Activated T-helper 1 cell treated with anti-CD3 and anti-CD28 coated beads, Interleukin-12 subunit alpha, Interleukin-12 subunit beta, Interleukin-2, Interleukin-4 antibody, amounts not matched to agents 30 ng/mL and 10 ng/mL and 1 ng/mL, durations not matched to agents 14 hours and 24 hours and 36 hours (primary cell): ENCODE measurements at regions not wholly inside any gene's neighbourhood (a gene's known extent, or its start where the extent isn't known, plus 50 kb on each side); places are given as distances from the start of the nearest gene placed in this dataset.

Experiments
- DNase-seq: peaks from one replicate; pipeline ENCODE4 v3.0.0; 2021; ENCODE audit warnings: low spot score
- H3K27ac Mint-ChIP-seq: one replicate; pipeline ENCODE4 v1.8.0; 2021; ENCODE audit warnings: mild to moderate bottlenecking, mixed read lengths
- H3K27me3 Mint-ChIP-seq: one replicate; pipeline ENCODE4 v1.8.0; 2022; ENCODE audit warnings: mild to moderate bottlenecking, moderate library complexity, mixed read lengths; ENCODE audit not compliant: insufficient read depth
- H3K36me3 Mint-ChIP-seq: one replicate; pipeline ENCODE4 v1.8.0; 2021; ENCODE audit warnings: low read depth, mixed read lengths
- H3K4me1 Mint-ChIP-seq: one replicate; pipeline ENCODE4 v1.8.0; 2021; ENCODE audit warnings: low read depth, mixed read lengths
- H3K4me3 Mint-ChIP-seq: one replicate; pipeline ENCODE4 v1.8.0; 2021; ENCODE audit warnings: mild to moderate bottlenecking, moderate library complexity, mixed read lengths
- H3K9me3 Mint-ChIP-seq: one replicate; pipeline ENCODE4 v1.8.0; 2021; ENCODE audit warnings: mixed read lengths
- intact Hi-C: fragments of 100-400 bp; cut with micrococcal nuclease; formaldehyde crosslinking; loops from one replicate; pipeline ENCODE4 v1.15.1; 2024

DNA sequence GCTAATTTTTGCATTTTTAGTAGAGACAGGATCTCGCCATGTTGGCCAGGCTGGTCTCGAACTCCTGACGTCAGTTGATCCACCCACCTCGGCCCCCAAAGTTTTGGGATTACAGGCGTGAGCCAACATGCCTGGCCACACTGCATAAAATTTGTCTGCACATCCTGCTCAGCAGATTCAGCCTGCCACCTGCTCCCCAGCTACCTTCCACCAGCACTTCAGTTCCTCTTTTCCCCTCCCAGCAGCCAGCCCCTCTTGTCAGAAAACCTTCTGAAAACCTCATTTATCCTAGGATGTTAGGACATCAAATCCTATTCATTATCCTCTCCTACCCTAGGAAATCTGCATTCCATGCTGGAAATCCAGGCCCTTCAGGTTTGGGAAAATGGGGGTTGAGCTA, 78.2 kb upstream of the CALM2 start:
- H3K36me3 Mint-ChIP-seq, result no peaks in the 10 kb centered on the region
- no peaks in the 10 kb centered on the region for H3K9me3 Mint-ChIP-seq

DNA sequence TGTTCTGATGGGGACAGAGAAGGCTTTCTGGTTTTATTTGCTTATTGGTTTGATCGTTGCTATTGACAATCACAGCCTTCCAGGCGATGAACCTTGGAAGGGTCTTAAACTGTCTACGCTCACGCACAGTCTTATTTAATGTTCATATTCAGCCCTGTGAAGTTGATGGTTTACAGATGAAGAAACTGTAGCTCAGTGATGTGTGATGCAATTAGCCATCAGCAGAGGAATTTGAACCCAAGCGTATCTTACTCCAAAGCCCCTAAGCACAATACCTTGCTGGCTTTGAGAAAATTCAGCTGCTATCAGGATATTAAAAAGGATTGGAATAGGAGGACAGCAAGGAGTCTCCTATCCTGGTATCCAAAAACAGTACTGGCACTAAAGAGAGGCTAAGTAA, 77.1 kb upstream of the CALM2 start:
- Mint-ChIP-seq H3K9me3 (no peaks in the 10 kb centered on the region), H3K4me3 (no peak overlapping the region), H3K36me3 (no peaks in the 10 kb centered on the region), H3K4me1 (no peaks in the 10 kb centered on the region), H3K27me3 (peaks cover 2% of the 10 kb centered on the region), H3K27ac (no peak overlapping the region)
- DNase-seq, result no peak
- intact Hi-C loops, result no loop called here

More for the DNA sequence above, 78.2 kb upstream of the CALM2 start:
- Mint-ChIP-seq H3K27ac (no peak overlapping the region), H3K4me1 (no peaks in the 10 kb centered on the region), H3K27me3 (peaks cover 4% of the 10 kb centered on the region), H3K4me3 (no peak overlapping the region)
- DNase-seq, result no peak
- intact Hi-C loops, result no loop called here

DNA sequence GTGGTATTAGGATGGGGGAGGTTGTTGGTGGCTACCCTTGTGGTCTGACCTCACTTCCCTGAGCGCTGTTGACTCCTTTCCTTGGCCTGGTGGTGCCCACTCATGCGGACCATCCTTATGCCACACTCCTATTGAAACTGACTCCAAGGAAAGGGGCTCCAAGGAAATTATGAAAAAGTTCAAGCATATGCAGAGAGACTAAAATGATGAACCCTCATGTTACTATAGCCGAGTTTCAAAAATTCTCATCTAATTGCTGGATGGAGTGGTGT, 75.0 kb upstream of the CALM2 start:
- no peaks in the 10 kb centered on the region for H3K36me3 Mint-ChIP-seq
- intact Hi-C loops, result no loop called here
- H3K4me3 Mint-ChIP-seq, result no peak overlapping the region
- no peak overlapping the region for H3K27ac Mint-ChIP-seq
- no peak for DNase-seq
- no peaks in the 10 kb centered on the region for H3K9me3 Mint-ChIP-seq
- H3K27me3 Mint-ChIP-seq, result peaks cover 2% of the 10 kb centered on the region
- H3K4me1 Mint-ChIP-seq, result no peaks in the 10 kb centered on the region

DNA sequence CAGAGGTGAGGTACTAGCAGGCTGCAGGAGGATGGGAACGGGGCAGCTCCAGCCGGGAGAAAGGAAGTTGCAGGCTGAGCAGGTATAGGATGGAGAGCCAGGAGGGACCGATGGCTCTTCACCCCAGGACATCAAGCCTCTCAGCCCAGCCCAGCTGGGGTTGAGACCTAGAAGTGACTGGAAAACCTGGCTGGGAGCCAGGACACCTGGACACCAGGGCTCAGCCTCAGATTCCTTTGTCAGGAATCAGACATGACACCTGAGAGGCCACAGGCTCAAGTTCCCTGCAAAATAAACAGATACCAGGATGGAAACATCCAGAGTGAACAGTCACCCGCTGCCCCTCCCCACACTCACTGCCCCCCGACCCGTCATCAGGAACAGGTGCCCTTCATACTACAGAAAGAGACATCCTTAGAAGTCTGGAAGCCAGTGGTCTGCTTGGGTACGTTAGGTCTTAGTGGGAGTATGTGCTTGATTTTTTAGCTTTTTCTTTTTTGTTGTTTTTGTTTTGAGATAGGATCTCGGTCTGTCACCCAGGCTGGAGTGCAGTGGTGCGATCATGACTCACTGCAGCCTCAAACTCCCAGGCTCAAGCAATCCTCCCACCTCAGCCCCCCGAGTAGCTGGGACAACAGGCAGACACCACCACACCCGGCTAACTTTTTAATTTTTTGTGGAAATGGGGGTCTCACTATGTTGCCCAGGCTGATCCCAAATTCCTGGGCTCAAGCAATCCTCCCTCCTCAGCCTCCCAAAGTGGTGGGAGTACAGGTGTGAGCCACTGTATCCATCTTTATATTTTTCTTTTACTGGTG, 74.5 kb upstream of the CALM2 start:
- H3K27me3 Mint-ChIP-seq, result peaks cover 2% of the 10 kb centered on the region
- intact Hi-C loops, result no loop called here
- DNase-seq, result no peak
- no peaks in the 10 kb centered on the region for H3K36me3 Mint-ChIP-seq
- no peak overlapping the region for H3K27ac Mint-ChIP-seq
- H3K9me3 Mint-ChIP-seq, result no peaks in the 10 kb centered on the region
- H3K4me3 Mint-ChIP-seq, result no peak overlapping the region
- no peaks in the 10 kb centered on the region for H3K4me1 Mint-ChIP-seq

DNA sequence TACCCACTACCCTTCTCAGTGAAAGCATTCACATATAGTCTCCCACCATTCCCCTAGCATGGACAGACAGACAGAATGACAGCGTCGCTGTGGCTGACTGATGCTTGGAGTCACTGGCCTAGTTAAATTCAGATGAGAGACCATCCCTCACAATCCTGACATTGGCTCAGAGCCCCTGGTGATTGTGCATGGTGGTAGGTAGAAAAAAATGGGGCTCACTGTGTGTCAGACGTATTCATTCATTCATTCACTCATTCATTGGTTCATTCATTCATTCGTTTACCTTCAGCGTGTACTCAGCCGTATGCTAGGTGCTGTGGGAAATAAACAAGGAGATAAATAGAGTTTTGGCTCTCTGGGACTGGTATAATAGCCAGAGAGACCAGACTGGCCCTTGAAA, 73.6 kb upstream of the CALM2 start:
- DNase-seq, result no peak
- no peak overlapping the region for H3K4me3 Mint-ChIP-seq
- no peaks in the 10 kb centered on the region for H3K4me1 Mint-ChIP-seq
- H3K27me3 Mint-ChIP-seq, result peaks cover 2% of the 10 kb centered on the region
- no peak overlapping the region for H3K27ac Mint-ChIP-seq
- intact Hi-C loops, result no loop called here
- H3K36me3 Mint-ChIP-seq, result no peaks in the 10 kb centered on the region
- H3K9me3 Mint-ChIP-seq, result no peaks in the 10 kb centered on the region

DNA sequence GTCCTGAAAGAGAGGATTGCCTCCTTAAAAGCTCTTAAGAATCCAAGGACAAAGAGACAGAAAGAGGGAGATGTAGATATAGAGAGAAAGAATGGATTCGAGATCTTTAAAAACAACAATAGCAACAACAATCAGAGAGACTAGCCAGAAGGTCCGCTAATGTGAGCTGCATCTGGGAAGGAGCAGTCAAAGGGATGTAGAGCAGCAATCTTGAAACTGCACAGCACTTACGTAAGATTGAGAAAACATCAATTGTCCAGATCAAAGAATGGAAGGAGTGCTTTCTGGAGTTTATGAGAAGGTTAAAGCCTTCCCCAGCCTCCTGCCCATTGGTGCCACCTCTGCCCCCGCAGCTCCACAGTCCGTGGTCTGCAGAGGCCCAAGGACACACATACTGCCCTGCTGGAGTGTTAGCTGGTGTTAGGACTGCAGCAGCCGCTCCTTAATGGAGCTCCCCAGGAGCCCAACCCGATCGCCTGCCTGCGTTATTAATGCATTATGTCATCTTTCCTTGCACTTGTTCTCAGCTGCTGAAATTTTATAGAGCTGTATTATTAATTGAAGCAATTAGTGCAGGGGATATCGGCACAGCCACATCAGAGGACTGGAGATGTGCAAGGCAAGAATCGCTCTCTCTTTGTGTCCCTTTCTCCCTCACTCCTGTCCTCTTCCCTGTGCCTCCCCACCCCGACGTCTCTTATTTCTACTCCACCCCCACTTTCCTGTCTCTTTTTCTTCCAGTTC, 73.0 kb upstream of the CALM2 start:
- intact Hi-C loops, result no loop called here
- Mint-ChIP-seq H3K27me3 (peaks cover 2% of the 10 kb centered on the region), H3K4me3 (no peak overlapping the region)

DNA sequence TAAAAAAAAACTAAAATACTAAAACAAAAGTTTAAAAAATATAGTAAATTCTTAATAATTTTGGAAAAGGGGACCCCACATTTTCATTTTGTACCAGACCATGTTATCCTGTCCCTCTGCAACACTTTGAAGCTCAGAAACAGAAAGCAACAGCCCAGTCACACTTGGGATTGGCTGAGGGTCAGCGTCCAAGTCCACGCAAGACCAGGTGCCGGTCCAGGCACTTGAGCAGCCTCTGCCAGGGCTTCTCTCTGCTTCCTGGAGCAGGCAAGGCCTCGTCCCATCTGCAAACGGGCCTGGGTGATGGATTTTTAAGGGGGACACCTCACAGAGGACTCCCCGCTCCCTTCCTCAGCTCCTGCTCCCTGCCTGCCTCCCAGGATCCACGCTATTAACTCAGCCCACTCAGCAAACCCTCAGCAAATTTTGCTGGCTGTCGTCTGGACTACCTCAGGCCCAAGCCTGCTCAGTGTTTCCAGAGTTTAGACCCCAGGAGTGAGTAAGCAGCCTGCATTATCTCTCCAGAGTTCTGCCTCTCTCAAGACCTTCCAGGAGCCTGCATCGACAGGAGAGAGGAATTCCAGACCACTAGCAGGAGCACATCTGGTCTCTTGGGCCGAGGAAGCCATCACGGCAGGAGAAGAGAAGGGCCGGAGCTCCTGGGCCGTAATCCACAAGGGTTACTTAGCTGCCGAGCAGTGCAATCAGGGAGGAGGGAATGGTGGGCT, 67.4 kb upstream of the CALM2 start:
- Mint-ChIP-seq H3K4me3 (no peak overlapping the region), H3K27me3 (no peaks in the 10 kb centered on the region), H3K27ac (no peak overlapping the region), H3K36me3 (no peaks in the 10 kb centered on the region), H3K9me3 (no peaks in the 10 kb centered on the region), H3K4me1 (no peaks in the 10 kb centered on the region)
- DNase-seq, result no peak
- intact Hi-C loops, result no loop called here

More for the DNA sequence above, 73.0 kb upstream of the CALM2 start:
- no peak overlapping the region for H3K27ac Mint-ChIP-seq
- no peaks in the 10 kb centered on the region for H3K4me1 Mint-ChIP-seq
- no peak for DNase-seq
- no peaks in the 10 kb centered on the region for H3K9me3 Mint-ChIP-seq
- no peaks in the 10 kb centered on the region for H3K36me3 Mint-ChIP-seq

DNA sequence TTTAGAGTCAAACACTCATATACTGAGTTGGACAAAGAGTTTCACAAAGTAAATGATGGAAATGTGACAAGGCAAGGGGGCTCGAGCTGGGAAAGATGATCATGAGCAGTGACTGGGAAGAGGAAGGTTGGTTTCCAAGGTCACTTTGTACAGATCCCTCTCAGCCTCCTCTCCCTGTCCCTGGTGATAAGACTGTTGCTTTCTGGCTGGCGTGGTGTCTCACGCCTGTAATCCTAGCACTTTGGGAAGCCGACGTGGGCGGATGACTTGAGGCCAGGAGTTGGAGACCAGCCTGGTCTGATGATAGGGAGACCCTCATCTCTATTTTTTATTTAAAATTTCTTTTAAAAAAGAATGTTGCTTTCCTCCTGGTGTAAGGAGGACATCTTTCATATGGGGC, 65.4 kb upstream of the CALM2 start:
- intact Hi-C loops, result no loop called here
- Mint-ChIP-seq H3K27me3 (no peaks in the 10 kb centered on the region), H3K4me3 (no peak overlapping the region), H3K9me3 (no peaks in the 10 kb centered on the region), H3K4me1 (peaks cover 4% of the 10 kb centered on the region), H3K36me3 (no peaks in the 10 kb centered on the region), H3K27ac (no peak overlapping the region)
- DNase-seq, result no peak

DNA sequence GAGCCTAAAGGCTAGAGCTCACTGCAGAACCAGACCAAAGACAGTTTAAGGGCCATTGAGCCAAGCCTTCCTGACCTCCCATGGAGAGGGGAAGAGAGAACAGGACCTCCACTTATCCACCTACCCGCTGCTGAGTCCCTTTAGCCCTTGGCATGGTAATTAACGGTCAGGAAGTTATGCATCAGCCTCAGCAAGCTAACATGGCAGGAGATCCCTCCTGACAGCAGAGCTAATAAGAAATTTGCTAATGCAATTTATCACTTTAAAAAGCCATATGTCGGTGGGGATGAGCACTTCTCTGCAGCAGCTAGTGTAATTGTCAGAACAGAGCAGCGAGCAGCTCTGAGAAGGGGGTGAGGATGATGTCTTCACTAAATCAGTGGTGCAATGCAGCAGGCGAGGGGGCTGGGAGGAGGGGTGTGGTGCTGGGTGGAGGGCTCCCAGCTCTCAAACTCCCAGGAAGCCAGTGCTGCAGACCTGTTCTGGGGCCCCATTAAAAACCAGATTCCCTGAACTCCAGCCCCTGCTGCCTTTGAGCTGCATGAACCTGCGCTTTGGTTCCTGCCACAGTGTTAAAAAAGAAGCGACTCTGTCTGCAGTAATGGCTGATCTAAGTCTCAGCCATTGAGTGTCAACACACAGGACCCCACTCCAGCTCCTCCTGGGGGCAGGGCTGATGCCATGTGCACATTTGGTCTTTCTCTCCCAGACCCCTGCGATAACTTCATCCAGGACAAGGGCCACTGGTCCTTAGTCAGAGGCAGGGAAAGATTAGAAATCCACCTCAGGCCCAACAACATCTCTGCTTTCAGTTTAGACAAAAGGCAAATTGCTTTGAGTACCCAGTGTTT, 63.0 kb upstream of the CALM2 start:
- Mint-ChIP-seq H3K27ac (no peak overlapping the region), H3K4me1 (peaks cover 4% of the 10 kb centered on the region), H3K4me3 (no peak overlapping the region), H3K36me3 (no peaks in the 10 kb centered on the region), H3K27me3 (no peaks in the 10 kb centered on the region), H3K9me3 (no peaks in the 10 kb centered on the region)
- intact Hi-C loops, result no loop called here
- DNase-seq, result no peak

DNA sequence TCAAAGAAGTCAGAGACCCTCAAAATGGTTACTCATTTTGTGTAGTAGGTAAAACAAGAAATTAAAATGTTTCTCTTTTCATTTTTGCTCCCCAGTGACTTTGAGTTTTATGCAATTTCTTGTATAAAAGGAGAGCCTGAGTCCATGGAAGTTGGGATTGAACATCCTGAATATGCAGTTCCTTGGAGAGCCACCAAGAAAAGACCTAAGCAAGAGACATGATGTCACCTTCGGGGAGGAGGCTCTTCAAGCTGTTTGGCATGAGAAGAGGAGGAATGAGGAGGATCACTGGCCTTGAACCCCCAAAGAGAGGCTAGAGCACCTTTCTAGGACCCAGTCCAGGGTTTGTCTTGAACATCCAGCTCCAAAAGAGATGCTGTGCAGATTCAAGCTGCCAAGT, 62.3 kb upstream of the CALM2 start:
- DNase-seq, result no peak
- no peaks in the 10 kb centered on the region for H3K36me3 Mint-ChIP-seq
- peaks cover 4% of the 10 kb centered on the region for H3K4me1 Mint-ChIP-seq
- H3K27ac Mint-ChIP-seq, result no peak overlapping the region
- intact Hi-C loops, result no loop called here
- no peaks in the 10 kb centered on the region for H3K27me3 Mint-ChIP-seq
- no peak overlapping the region for H3K4me3 Mint-ChIP-seq
- H3K9me3 Mint-ChIP-seq, result no peaks in the 10 kb centered on the region

DNA sequence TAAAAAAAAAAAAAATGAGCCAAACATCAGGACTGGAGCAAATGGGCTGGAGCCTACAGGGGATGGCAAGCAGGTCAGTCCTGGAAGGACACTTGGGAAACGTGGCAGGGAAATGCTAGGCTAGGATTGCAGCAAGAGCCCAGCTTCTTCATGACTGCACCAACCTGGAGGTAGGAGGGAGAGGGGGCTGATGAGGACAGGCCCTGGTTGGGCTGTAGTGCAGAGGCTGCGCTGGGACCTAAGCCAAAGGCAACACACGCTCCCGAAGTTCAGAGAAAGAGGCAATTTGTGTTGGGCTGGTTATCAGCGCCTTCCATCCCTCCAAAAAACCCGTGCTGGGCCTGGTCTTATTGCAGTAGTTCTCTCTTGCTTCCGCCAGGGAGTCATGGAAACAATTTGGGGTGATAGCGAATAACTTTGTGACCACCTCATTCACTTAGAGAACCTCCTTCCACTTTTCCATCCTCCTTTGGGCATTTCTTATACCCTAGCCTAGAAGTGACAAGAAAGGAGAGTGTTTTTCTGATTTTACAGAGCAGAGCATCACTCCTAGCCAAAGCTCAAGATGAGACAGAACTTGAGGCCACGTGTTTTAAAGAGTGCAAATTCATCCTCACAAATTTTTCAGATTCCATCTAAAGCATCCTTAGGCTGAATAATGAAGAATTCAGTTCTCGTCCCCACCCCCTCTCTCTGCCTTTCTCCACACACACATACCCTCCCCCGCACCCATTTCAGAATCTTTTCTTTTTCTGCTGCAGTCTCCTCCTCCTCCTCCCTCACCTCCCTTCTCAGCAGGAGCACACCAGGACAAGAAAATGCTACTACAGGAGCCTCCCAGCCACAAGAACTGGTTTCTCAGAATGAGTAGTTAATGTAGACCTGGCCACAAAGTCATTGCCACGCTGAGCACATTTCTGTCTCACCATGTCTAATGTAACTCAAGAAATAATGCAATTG, 61.3 kb upstream of the CALM2 start:
- H3K9me3 Mint-ChIP-seq, result no peaks in the 10 kb centered on the region
- DNase-seq, result no peak
- intact Hi-C loops, result no loop called here
- peaks cover 4% of the 10 kb centered on the region for H3K4me1 Mint-ChIP-seq
- H3K27me3 Mint-ChIP-seq, result no peaks in the 10 kb centered on the region
- H3K36me3 Mint-ChIP-seq, result no peaks in the 10 kb centered on the region
- H3K27ac Mint-ChIP-seq, result no peak overlapping the region
- H3K4me3 Mint-ChIP-seq, result no peak overlapping the region
